DLD1 (cell line): ENCODE measurements at regions not wholly inside any gene's neighbourhood (a gene's known extent, or its start where the extent isn't known, plus 50 kb on each side); places are given as distances from the start of the nearest gene placed in this dataset.

Experiments used
- in situ Hi-C: cut with HindIII; loops from 2 replicates; pipeline ENCODE4 v1.10.0; 2017; ENCODE audit warnings: low sequenced_read_pairs

- in situ Hi-C loops, result no loop called here
These were observed 82.2 kb upstream of the GPC1 start for GRCh38 chr2:240353086-240353798.

DNA sequence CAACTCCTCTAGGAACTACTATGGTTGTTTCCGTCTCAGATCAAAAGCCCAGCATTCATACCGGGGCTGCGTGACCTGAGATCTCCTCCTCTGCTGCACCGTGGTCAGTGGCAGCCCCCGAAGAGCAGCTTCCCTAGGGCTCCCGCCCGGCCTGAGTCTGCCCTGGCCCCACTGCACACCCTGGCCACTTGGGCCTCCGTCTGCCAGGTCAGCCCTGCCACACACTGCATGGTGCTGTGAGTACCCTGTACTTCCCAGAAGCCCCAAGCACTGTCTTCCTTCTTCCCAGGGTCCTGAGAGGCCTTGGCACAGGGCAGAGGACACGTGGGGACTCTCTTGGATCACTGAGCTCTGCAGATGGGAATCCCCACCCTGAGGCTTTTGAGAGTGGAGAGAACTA is 81.5 kb upstream of the GPC1 start:
- in situ Hi-C loops, result no loop called here

- in situ Hi-C loops, result no loop called here
These were observed 80.2 kb upstream of the GPC1 start for GRCh38 chr2:240355001-240355891.

DNA sequence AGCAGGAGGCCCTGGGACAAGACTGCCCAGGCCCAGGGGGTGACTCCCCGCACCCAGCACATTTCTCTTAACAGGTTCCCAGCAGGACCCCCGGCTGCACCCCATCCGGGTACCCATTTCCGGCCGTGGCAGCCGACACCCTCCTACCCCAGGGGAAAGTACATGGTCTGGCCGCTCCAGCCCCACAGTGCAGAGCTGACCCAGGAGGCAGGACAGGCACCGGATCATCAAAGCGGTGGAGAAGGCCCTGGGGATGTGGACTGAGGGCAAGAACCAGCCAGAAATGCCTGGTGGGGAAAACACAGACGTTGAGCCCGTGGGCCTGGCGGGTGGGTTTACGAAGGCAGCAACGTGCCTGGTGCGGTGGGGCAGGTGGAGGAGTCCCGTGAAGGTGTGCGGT is 79.5 kb upstream of the GPC1 start:
- in situ Hi-C loops, result no loop called here

DNA sequence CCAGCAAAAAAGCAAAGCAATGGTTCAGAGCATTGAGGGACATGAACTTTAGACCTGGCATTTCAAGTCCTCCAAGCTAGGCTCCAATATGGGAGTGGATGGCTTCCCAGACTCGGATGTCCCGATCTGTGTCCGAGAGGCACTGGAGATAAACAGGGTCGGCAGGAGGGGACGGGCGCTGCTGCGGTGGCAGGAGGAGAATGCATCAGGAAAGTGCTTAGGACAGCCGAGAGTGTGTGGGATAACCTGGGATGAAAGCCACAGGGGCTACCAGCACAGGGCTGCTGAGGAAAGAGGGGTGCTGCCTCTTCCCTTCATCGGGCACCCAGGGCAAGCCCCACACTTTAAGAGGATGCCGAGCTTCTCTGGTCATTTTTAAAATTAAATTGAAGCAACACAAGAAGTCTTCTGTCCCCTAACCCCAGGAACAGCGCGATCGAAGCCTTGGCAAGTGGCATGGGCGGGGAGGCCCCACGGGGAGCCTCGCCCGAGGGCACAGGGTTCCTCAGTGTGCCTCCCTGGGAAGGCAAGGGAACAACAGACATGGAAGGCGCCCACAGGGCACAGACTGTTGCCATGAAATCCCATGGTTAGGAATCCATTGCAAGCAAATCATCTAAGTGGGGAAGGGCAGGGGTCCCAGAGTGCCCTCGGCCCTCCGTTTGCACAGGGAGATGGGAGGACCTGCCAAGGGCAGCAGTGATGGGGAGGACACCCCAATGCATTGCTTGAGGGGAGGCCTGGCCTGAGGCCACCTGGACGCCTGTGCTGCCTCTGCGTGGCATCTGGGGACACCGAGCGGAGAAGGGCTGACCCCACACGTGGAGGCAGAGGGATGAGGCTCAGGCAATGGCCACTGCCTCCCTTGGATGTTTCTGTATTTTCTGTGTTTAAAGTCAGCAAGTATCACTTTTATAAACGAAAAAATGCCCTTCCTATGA is 78.5 kb upstream of the GPC1 start:
- in situ Hi-C loops, result no loop called here

DNA sequence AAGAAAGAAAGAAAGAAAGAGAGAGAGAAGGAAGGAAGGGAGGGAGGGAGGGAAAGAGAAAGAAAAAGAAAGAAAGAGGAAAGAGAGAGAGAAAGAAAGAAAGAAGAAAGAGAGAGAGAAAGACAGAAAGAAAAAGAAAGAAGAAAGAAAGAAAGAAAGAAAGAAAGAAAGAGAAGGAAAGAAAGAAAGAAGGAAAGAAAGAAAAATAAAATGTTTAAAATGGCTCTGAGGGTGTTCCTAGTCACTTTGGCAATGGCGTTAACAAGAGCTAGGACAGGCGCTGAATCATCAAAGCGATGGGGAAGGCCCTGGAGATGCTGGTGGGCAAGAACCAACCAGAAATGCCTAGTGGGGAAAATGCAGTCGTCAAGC is 77.8 kb upstream of the GPC1 start:
- in situ Hi-C loops, result no loop called here

- in situ Hi-C loops, result no loop called here
These were observed 77.4 kb upstream of the GPC1 start for GRCh38 chr2:240358080-240358479.

DNA sequence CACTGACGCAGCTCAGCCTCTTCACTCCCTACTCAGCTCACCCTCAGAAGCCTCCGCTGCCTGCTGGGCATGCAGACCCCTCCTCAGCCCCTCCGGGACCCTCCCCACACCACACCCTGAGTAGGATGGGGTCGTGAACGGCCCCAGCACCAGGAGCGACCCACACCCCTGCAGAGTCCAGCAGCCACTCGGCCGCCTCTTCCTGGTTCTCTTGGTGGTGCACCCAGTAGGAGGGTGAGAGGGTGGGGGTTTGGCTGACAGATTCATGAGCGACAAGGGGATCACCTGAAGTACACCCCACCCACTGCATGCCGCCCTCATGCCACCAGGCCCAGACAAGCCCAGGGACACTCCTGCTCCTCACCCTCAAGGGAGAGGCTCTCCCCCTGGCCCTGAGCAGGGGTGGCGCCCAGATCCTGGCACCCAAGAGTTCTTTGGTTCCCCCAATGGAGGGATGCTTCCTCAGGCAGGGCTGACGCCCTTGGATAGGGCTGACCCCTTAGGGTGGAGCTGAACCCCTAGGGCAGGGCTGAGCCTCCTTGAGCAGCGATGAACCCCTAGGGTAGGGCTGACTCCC is 76.6 kb upstream of the GPC1 start:
- in situ Hi-C loops, result no loop called here

DNA sequence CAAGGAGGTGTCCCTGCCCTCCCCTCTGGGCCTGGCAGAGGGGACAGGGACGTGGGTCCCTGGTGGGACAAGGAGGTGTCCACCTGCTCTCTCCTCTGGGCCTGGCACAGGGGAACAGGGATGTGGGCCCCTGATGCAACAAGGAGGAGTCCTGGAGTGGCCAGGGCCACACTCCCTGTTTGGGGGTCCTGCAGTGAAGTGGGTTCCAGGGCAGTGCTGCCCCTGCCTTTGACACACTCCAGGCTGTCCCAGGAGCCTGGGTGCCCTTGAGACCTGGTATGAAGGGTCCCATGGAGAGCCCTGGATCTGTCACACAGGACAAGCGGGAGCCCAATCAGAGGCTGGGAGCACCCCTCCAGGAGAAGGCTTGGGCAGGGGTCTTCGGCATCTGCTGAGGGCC is 75.8 kb upstream of the GPC1 start:
- in situ Hi-C loops, result no loop called here

GRCh38 chr2:240360645-240361475 is 74.6 kb upstream of the GPC1 start:
- in situ Hi-C loops, result no loop called here

DNA sequence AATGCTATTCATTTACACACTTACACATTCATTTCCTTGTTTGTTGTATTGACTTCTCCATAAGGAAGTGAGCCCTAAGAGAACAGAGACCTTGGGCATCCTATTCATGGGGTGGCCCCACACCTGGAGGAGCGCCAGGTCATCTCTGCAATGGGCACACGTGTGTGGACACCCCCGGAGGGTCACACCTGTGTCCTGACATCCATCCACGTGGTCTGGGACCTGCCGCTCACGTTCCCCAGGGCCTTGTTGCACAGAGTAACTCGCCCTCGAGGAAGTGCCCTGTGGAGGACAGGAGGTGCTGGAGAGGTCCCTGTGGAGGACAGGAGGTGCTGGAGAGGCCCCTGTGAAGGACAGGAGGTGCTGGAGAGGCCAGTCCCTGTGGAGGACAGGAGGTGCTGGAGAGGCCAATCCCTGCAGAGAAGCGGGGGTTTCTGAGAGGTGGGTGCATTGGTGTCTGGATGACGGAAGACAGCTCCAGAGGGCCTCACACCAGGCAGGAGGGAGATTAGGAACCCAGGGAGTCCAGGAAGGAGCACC is 73.2 kb upstream of the GPC1 start:
- in situ Hi-C loops, result no loop called here

GRCh38 chr2:240362826-240363745 is 72.4 kb upstream of the GPC1 start:
- in situ Hi-C loops, result no loop called here

DNA sequence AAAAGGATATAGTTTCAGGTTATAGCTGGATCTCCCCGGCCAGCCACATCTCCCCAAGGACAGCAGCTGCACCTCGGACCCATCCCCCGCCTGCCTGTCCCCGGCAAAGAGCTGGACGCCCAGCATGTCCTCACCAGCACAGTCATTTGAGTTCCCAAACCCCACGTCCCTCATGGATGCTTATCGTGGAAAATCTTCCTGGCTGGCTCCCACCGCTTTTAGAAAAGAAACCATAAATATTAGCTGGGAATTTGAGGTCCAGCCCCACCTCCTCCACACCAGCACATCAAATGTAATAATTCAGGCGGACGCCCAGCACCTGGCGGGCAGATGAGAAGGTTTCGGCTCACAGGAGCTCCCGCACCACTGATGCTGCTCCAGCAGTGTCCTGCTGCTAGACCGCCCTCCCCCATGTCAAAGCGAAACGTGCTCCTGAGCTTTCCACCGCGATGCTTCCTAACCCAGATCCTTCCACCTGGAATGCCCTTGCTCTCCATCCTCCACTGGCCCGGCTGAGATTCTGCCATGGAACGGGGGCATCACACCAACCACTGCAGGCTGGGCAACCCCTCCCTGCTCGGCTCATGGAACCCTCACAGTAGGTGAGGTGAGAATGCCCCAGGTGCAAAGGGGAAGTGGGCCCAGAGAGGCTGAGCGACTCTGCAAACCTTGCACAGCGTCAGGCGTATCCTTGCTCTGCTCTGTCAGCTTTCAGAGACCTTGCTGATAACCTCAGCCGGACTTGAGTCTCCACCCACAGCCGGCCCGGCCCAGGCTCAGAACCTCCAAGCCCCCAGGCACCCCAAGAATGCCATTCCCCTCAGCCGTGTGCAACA is 71.5 kb upstream of the GPC1 start:
- in situ Hi-C loops, result no loop called here

DNA sequence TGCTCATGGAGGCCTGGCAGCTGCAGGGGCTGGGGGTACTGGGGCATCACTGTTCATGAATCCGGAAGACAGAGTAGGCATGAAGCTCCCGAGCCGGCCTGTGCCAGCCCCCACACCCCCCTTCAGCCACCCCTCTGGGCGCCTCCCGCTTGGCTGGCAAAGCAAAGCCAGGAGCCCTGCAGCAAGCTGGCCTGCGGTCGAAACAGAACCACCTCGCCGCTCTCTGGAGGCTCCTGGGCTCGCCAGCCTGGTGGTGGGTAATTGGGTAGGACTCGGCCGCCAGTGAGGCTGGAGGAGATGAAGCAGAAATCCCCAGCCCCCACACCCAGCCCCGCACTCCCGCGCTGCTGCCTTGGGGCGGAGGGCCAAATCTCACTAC is 70.9 kb upstream of the GPC1 start:
- in situ Hi-C loops, result no loop called here

- in situ Hi-C loops, result no loop called here
These were observed 70.3 kb upstream of the GPC1 start for GRCh38 chr2:240364961-240365775.

- in situ Hi-C loops, result no loop called here
These were observed 69.4 kb upstream of the GPC1 start for GRCh38 chr2:240365971-240366471.

DNA sequence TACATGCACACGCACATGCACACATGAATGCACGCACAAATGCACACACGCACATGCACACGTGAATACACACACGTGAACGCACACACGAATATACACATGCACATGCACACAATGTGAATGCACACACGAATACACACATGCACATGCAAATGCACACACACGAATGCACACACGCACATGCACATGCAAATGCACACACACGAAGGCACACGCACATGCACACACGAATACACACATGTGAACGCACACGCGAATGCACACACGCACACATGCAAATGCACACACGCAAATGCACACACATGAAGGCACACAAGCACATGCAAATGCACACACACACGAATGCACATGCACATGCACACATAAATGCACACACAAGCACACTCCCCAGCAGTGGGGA is 68.6 kb upstream of the GPC1 start:
- in situ Hi-C loops, result no loop called here
